Panc1 (cell line): ENCODE measurements at regions not wholly inside any gene's neighbourhood (a gene's known extent, or its start where the extent isn't known, plus 50 kb on each side); places are given as distances from the start of the nearest gene placed in this dataset.

Experiments used
- ATAC-seq: fragments of 200-7000 bp; cut with Tn5 transposase; 2 replicates; pipeline ENCODE4 v1.9.1; 2020; ENCODE audit warnings: mild to moderate bottlenecking, moderate library complexity
- BruUV-seq: library from RNA; stranded (reverse); fragments of 400-500 nt; replicated peaks from 2 replicates; lab custom pipeline; 2021; lab: Mats Ljungman, UMichigan
- CTCF ChIA-PET: fragments of 300-600 bp; sonication (Branson Sonifier 250); formaldehyde crosslinking; loops from one replicate; lab custom pipeline; 2022; ENCODE audit warnings: antibody characterized with exemption; lab: Charles Lee
- POLR2A ChIA-PET: fragments of 300-600 bp; sonication (Branson Sonifier 250); formaldehyde crosslinking; loops from one replicate; lab custom pipeline; 2022; ENCODE audit warnings: antibody characterized with exemption; lab: Charles Lee
- DNase-seq: peaks from one replicate; pipeline ENCODE4 v3.0.0-alpha.2; 2010; ENCODE audit warnings: low read depth, low spot score
- H3K27ac ChIP-seq: 2 replicates; pipeline ENCODE4 v1.5.1; 2011; ENCODE audit warnings: mild to moderate bottlenecking, low read length, inconsistent platforms
- H3K27me3 ChIP-seq: fragments of 200-500 bp; sonication (Bioruptor generic); 2 replicates; pipeline ENCODE4 v1.6.0; 2014; ENCODE audit warnings: low read length, inconsistent platforms; ENCODE audit not compliant: control insufficient read depth, insufficient read depth
- H3K36me3 ChIP-seq: fragments of 200-500 bp; sonication (Bioruptor generic); 2 replicates; pipeline ENCODE4 v1.5.1; 2014; ENCODE audit warnings: inconsistent platforms, mild to moderate bottlenecking, low read length, moderate library complexity; ENCODE audit not compliant: control insufficient read depth, insufficient read depth
- H3K4me1 ChIP-seq: 2 replicates; pipeline ENCODE4 v1.5.1; 2011; ENCODE audit warnings: inconsistent platforms, mild to moderate bottlenecking, low read length, moderate library complexity; ENCODE audit not compliant: control insufficient read depth, insufficient read depth
- H3K4me3 ChIP-seq, 2 experiments: 2 replicates each; pipeline ENCODE4 v1.5.1; 2011 to 2012; ENCODE audit warnings: low read depth in 2 of 2, low read length in 2 of 2, mild to moderate bottlenecking in 2 of 2, inconsistent platforms in 1 of 2, moderate library complexity in 1 of 2
- H3K9me3 ChIP-seq: fragments of 200-500 bp; sonication (Bioruptor generic); 2 replicates; pipeline ENCODE4 v1.5.1; 2014; ENCODE audit warnings: low read depth, mild to moderate bottlenecking, inconsistent platforms, low read length, moderate library complexity; ENCODE audit not compliant: control insufficient read depth, insufficient read depth
- POLR2AphosphoS5 ChIP-seq: IDR thresholded peaks from 2 replicates; pipeline ENCODE4 v1.6.1; 2012; ENCODE audit warnings: mild to moderate bottlenecking, low read depth, low read length, moderate library complexity
- SIN3A ChIP-seq: IDR thresholded peaks from 2 replicates; pipeline ENCODE4 v1.6.1; 2012; ENCODE audit warnings: low read depth, mild to moderate bottlenecking, low read length, moderate library complexity, borderline replicate concordance; ENCODE audit not compliant: insufficient read depth
- TCF7L2 ChIP-seq: IDR thresholded peaks from 2 replicates; pipeline ENCODE4 v1.6.1; 2011; ENCODE audit warnings: mild to moderate bottlenecking, low read depth, low read length, inconsistent platforms
- in situ Hi-C: cut with HindIII; loops from 2 replicates; pipeline ENCODE4 v1.10.0; 2016; ENCODE audit warnings: low sequenced_read_pairs, low pct_unique_long_range_greater_than_20kb
- intact Hi-C: fragments of 100-400 bp; cut with micrococcal nuclease; formaldehyde crosslinking; loops from one replicate; pipeline ENCODE4 v1.10.0; 2022; ENCODE audit not compliant: unreplicated experiment
- TF ChIP-seq, protein P1 (sequence below), 2 experiments: IDR thresholded peaks; 2 replicates each; pipeline ENCODE4 v1.6.1; 2011 to 2012; ENCODE audit warnings: low read depth in 2 of 2, control low read depth in 1 of 2, low read length in 1 of 2, mild to moderate bottlenecking in 1 of 2, moderate library complexity in 1 of 2; ENCODE audit not compliant: insufficient read depth in 1 of 2
- TF ChIP-seq, protein P2 (sequence below): fragments of 450-650 bp; IDR thresholded peaks from 2 replicates; pipeline ENCODE4 v1.5.1; 2017; ENCODE audit warnings: mild to moderate bottlenecking

DNA sequence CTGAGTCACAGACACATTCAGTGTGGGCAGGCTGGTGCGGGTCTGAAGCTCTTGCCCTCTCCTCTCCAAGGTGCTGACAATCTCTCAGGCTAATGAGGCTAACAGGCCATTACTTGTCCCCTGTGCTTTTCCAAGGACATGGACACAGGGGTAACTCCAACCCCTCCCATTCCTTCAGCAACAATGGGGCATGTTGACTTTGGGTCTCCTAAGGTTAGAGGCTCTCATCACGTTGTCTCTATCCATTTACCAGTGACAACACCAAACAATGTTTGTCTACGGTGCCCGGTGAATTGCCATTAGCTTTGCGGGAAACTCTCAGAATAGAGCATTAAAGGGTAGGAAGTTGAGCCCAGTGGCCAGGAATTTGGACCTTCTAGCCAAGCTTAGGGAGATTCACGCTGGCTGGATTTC lies 101.6 kb upstream of the TNS3 start:
- intact Hi-C loops (no loop called here), in situ Hi-C loops (no loop called here)
- H3K27me3 ChIP-seq: no peaks in the 10 kb centered on the region
- ChIA-PET CTCF (no interaction called here), POLR2A (no interaction called here)
- no peak overlapping the region for H3K4me3 ChIP-seq
- DNase-seq (no peak), ATAC-seq (no peak)
- peak overlapping the region; percentile 70 for H3K27ac ChIP-seq
- H3K36me3 ChIP-seq: no peaks in the 10 kb centered on the region
- peaks cover 37% of the 10 kb centered on the region for H3K4me1 ChIP-seq
- TF ChIP-seq, protein P1, sequence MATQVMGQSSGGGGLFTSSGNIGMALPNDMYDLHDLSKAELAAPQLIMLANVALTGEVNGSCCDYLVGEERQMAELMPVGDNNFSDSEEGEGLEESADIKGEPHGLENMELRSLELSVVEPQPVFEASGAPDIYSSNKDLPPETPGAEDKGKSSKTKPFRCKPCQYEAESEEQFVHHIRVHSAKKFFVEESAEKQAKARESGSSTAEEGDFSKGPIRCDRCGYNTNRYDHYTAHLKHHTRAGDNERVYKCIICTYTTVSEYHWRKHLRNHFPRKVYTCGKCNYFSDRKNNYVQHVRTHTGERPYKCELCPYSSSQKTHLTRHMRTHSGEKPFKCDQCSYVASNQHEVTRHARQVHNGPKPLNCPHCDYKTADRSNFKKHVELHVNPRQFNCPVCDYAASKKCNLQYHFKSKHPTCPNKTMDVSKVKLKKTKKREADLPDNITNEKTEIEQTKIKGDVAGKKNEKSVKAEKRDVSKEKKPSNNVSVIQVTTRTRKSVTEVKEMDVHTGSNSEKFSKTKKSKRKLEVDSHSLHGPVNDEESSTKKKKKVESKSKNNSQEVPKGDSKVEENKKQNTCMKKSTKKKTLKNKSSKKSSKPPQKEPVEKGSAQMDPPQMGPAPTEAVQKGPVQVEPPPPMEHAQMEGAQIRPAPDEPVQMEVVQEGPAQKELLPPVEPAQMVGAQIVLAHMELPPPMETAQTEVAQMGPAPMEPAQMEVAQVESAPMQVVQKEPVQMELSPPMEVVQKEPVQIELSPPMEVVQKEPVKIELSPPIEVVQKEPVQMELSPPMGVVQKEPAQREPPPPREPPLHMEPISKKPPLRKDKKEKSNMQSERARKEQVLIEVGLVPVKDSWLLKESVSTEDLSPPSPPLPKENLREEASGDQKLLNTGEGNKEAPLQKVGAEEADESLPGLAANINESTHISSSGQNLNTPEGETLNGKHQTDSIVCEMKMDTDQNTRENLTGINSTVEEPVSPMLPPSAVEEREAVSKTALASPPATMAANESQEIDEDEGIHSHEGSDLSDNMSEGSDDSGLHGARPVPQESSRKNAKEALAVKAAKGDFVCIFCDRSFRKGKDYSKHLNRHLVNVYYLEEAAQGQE (IDR thresholded peaks at IDR 0.05; ENCODE audit: insufficient read depth in 1 of 2, low read depth in 2 of 2, low read length in 1 of 2): peak; percentile 65 to 66; a peak in 2 of 4 replicates
- TF ChIP-seq SIN3A: no peak
- no peak for TF ChIP-seq POLR2AphosphoS5
- TF ChIP-seq, protein P2, sequence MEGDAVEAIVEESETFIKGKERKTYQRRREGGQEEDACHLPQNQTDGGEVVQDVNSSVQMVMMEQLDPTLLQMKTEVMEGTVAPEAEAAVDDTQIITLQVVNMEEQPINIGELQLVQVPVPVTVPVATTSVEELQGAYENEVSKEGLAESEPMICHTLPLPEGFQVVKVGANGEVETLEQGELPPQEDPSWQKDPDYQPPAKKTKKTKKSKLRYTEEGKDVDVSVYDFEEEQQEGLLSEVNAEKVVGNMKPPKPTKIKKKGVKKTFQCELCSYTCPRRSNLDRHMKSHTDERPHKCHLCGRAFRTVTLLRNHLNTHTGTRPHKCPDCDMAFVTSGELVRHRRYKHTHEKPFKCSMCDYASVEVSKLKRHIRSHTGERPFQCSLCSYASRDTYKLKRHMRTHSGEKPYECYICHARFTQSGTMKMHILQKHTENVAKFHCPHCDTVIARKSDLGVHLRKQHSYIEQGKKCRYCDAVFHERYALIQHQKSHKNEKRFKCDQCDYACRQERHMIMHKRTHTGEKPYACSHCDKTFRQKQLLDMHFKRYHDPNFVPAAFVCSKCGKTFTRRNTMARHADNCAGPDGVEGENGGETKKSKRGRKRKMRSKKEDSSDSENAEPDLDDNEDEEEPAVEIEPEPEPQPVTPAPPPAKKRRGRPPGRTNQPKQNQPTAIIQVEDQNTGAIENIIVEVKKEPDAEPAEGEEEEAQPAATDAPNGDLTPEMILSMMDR: no peak
- TF ChIP-seq TCF7L2: no peak
- BruUV-seq: no TSS peak
- no peaks in the 10 kb centered on the region for H3K9me3 ChIP-seq

DNA sequence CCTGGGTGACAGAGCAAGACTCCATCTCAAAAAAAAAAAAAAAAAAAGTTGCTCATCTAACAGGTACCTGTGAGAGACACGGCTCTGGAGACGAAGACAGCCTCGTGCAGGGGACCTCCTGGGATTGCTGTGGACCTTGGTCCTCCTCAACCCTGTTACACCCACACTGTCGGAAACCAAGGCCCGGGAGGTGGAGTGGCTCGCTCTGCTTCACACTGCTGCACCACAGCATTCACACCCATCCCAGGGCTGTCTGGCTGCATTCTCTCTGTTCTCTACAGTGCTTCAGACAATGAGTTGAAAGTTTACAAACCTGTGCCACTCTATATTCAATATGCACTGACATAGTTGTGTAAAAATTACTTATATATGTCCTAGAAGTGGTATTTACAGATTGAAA lies 101.0 kb upstream of the TNS3 start:
- intact Hi-C loops: no loop called here
- CTCF ChIA-PET: no interaction called here
- Histone ChIP-seq H3K4me3 (no peak overlapping the region), H3K9me3 (no peaks in the 10 kb centered on the region), H3K27ac (peak overlapping the region; percentile 70), H3K27me3 (no peaks in the 10 kb centered on the region), H3K36me3 (no peaks in the 10 kb centered on the region), H3K4me1 (peaks cover 41% of the 10 kb centered on the region)
- in situ Hi-C loops: no loop called here
- ATAC-seq: no peak
- TF ChIP-seq, protein P1 (IDR thresholded peaks at IDR 0.05; ENCODE audit: insufficient read depth in 1 of 2, low read depth in 2 of 2, low read length in 1 of 2): no peak
- TF ChIP-seq TCF7L2 (no peak), SIN3A (no peak), POLR2AphosphoS5 (no peak)
- TF ChIP-seq, protein P2: no peak
- no peak for DNase-seq
- POLR2A ChIA-PET: no interaction called here
- BruUV-seq: no TSS peak
